ENCODE measurements at regions not wholly inside any gene's neighbourhood (a gene's known extent, or its start where the extent isn't known, plus 50 kb on each side); places are given as distances from the start of the nearest gene placed in this dataset.
A peak's percentile ranks its signal among the peaks of the same experiment; 100 is the strongest.

DNA sequence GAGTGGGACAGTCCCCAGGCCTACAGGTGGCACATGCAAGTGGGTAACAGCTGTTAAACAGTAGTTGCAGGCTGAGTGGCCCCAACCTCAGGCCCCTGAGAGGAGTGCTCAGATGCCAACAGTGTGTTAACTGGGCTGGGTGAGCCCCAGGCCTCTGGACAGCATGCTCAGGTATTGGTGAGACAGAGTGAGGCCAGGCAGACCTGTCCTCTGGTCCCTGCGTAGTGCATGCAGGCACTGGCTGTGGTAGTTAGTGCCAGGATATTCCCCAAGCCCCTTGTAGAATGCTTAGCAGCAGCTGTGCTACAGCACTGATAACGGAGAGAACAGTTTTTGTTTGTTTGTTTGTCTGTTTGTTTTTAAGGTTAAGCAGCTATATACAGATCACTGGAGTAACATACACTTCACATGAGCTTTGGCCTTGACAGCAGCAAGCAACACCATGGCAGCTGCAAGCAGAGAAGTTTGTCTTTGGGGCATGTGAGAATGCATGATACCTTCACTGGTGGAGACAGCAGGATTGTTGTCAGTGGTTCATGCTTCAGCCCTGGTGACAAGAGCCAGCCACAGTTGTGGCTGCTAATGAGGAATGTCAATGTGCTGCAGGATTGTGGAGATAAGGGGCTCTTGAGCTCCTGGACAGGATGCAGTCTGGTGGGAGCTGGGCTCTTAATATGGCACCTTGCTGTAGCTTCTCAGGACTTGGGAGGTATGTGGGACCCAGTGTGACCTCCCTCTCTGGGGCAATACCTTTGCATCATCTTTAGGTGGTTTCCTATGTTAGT is 614.4 kb downstream of the CDH11 start:
- WGBS = 93% methylated on average over 2 of the region's 2 CpGs
- no peaks in the 10 kb centered on the region for H3K4me1 ChIP-seq (replicated peaks)
- H3K27me3 ChIP-seq (replicated peaks; ENCODE audit: insufficient read depth) = no peaks in the 10 kb centered on the region
- intact Hi-C loops (cut with DNase I) = no loop called here
- no peak overlapping the region for H3K4me3 ChIP-seq
- DNase-seq (ENCODE audit: low spot score) = no peak
- no peaks in the 10 kb centered on the region for H3K9me3 ChIP-seq
- no peak overlapping the region for H3K27ac ChIP-seq
- TF ChIP-seq POLR2AphosphoS5 (IDR thresholded peaks at IDR 0.05) = no peak
- TF ChIP-seq, protein P1, sequence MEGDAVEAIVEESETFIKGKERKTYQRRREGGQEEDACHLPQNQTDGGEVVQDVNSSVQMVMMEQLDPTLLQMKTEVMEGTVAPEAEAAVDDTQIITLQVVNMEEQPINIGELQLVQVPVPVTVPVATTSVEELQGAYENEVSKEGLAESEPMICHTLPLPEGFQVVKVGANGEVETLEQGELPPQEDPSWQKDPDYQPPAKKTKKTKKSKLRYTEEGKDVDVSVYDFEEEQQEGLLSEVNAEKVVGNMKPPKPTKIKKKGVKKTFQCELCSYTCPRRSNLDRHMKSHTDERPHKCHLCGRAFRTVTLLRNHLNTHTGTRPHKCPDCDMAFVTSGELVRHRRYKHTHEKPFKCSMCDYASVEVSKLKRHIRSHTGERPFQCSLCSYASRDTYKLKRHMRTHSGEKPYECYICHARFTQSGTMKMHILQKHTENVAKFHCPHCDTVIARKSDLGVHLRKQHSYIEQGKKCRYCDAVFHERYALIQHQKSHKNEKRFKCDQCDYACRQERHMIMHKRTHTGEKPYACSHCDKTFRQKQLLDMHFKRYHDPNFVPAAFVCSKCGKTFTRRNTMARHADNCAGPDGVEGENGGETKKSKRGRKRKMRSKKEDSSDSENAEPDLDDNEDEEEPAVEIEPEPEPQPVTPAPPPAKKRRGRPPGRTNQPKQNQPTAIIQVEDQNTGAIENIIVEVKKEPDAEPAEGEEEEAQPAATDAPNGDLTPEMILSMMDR (IDR thresholded peaks at IDR 0.05) = no peak
- no peak for TF ChIP-seq POLR2A (IDR thresholded peaks at IDR 0.05)
- H3K36me3 ChIP-seq = no peaks in the 10 kb centered on the region

DNA sequence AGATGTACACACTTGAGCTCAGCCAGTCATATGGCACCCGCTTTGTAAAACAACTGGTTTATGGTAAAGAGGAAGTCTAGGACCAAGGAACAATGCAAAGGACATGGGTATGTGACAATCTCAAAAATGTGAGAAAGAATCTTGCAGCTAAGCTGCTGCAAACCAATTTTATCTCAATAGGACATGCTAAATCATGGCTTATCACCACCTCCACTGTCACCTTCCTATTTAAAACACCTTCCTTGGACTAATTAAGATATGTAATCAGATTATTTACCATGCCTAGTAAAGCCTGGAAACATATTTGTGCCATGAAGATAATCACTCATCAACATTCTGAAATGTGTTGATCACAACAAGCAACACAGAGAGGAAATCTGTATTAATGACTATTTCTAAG is 622.7 kb downstream of the CDH11 start:
- H3K27me3 ChIP-seq (replicated peaks; ENCODE audit: insufficient read depth) = no peaks in the 10 kb centered on the region
- DNase-seq (ENCODE audit: low spot score) = no peak
- no peak overlapping the region for H3K4me3 ChIP-seq
- H3K9me3 ChIP-seq = no peaks in the 10 kb centered on the region
- H3K4me1 ChIP-seq (replicated peaks) = no peaks in the 10 kb centered on the region
- WGBS = 94% methylated on average over 1 of the region's 1 CpG
- intact Hi-C loops (cut with DNase I) = no loop called here
- TF ChIP-seq POLR2AphosphoS5 (IDR thresholded peaks at IDR 0.05) = no peak
- no peak for TF ChIP-seq POLR2A (IDR thresholded peaks at IDR 0.05)
- TF ChIP-seq, protein P1 (IDR thresholded peaks at IDR 0.05) = no peak
- H3K27ac ChIP-seq = no peak overlapping the region
- H3K36me3 ChIP-seq = no peaks in the 10 kb centered on the region

- Histone ChIP-seq H3K4me3 (no peak overlapping the region), H3K4me1 (replicated peaks) (no peaks in the 10 kb centered on the region), H3K9me3 (no peaks in the 10 kb centered on the region), H3K27me3 (replicated peaks; ENCODE audit: insufficient read depth) (no peaks in the 10 kb centered on the region), H3K27ac (no peak overlapping the region), H3K36me3 (no peaks in the 10 kb centered on the region)
- TF ChIP-seq POLR2A (IDR thresholded peaks at IDR 0.05) (no peak), POLR2AphosphoS5 (IDR thresholded peaks at IDR 0.05) (no peak)
- TF ChIP-seq, protein P1 (IDR thresholded peaks at IDR 0.05) = no peak
- intact Hi-C loops (cut with DNase I) = no loop called here
- no peak for DNase-seq (ENCODE audit: low spot score)
- WGBS = 97% methylated on average over 2 of the region's 2 CpGs
Observed at GRCh38 chr16:64498363-64498762, 623.5 kb downstream of the CDH11 start.

- Histone ChIP-seq H3K4me3 (no peak overlapping the region), H3K4me1 (replicated peaks) (no peaks in the 10 kb centered on the region), H3K27me3 (replicated peaks; ENCODE audit: insufficient read depth) (no peaks in the 10 kb centered on the region), H3K36me3 (no peaks in the 10 kb centered on the region), H3K9me3 (no peaks in the 10 kb centered on the region), H3K27ac (no peak overlapping the region)
- DNase-seq (ENCODE audit: low spot score) = no peak
- no peak for TF ChIP-seq POLR2A (IDR thresholded peaks at IDR 0.05)
- no peak for TF ChIP-seq POLR2AphosphoS5 (IDR thresholded peaks at IDR 0.05)
- TF ChIP-seq, protein P1 (IDR thresholded peaks at IDR 0.05) = no peak
- intact Hi-C loops (cut with DNase I) = no loop called here
- WGBS = 77% methylated on average over 2 of the region's 2 CpGs
Observed at GRCh38 chr16:64493709-64494108, 628.2 kb downstream of the CDH11 start.

DNA sequence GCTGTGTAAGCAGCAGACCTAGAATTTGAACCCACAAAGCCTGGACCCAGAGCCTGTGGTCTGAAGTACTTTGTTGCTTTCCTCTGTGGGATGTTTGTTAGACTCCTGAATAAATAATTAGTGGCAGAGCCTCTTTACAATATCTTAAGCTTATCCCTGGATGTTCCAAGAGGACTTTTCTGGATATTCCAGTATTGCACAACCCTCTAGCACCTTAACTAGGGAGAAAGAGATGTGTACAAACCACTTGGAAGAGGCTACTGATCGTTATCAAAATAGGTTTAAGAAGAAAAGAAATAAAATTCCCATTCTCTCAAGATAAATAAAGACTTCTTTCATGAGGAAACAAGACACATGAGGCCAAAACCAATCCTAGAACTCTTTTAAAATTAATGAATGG is 632.4 kb downstream of the CDH11 start:
- no peak for TF ChIP-seq POLR2AphosphoS5 (IDR thresholded peaks at IDR 0.05)
- TF ChIP-seq, protein P1 (IDR thresholded peaks at IDR 0.05) = no peak
- no peak for TF ChIP-seq POLR2A (IDR thresholded peaks at IDR 0.05)
- H3K4me3 ChIP-seq = no peak overlapping the region
- no peaks in the 10 kb centered on the region for H3K27me3 ChIP-seq (replicated peaks; ENCODE audit: insufficient read depth)
- H3K9me3 ChIP-seq = no peaks in the 10 kb centered on the region
- 13% methylated on average over 1 of the region's 1 CpG for WGBS
- no peak overlapping the region for H3K27ac ChIP-seq
- no peaks in the 10 kb centered on the region for H3K36me3 ChIP-seq
- no peaks in the 10 kb centered on the region for H3K4me1 ChIP-seq (replicated peaks)
- DNase-seq (ENCODE audit: low spot score) = peak; percentile 15
- intact Hi-C loops (cut with DNase I) = no loop called here

Data from prostate gland (tissue), 2 donors.